ENCODE measurements at regions not wholly inside any gene's neighbourhood (a gene's known extent, or its start where the extent isn't known, plus 50 kb on each side); places are given as distances from the start of the nearest gene placed in this dataset.

GRCh38 chr1:168369655-168370054, 89.0 kb downstream of the TBX19 start:
- Histone ChIP-seq H3K4me3 (replicated peaks; ENCODE audit: low read depth, low read length) (no peak overlapping the region), H3K36me3 (ENCODE audit: control insufficient read depth, insufficient read depth, low read length) (no peaks in the 10 kb centered on the region), H3K27me3 (replicated peaks; ENCODE audit: control insufficient read depth, insufficient read depth, low read length) (no peaks in the 10 kb centered on the region)
- DNase-seq (ENCODE audit: extremely low read depth, insufficient read length): no peak
- TF ChIP-seq CTCF (IDR thresholded peaks at IDR 0.05; ENCODE audit: insufficient read depth, low read length, poor library complexity, severe bottlenecking): no peak

DNA sequence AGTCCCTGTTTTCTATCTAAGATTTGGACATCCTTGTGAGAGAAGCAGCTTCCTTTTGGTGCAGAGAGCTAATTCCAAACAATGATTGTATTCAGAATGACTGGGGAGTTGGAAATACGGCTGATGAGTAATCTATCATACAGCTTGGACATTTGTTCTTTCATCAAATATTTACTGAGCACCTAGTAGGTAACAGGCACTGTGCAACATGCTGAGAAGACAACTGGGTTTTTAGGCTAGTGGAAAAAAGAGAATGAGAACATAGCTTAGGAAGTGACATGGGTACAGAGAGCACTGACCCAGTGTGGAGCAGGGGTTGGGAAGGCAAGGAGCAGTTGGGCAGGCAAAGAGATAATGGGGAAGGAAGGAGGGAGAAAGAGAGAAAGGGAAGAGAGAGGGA, 87.5 kb downstream of the TBX19 start:
- no peak for TF ChIP-seq CTCF (IDR thresholded peaks at IDR 0.05; ENCODE audit: insufficient read depth, low read length, poor library complexity, severe bottlenecking)
- no peak for DNase-seq (ENCODE audit: extremely low read depth, insufficient read length)
- no peaks in the 10 kb centered on the region for H3K27me3 ChIP-seq (replicated peaks; ENCODE audit: control insufficient read depth, insufficient read depth, low read length)
- H3K4me3 ChIP-seq (replicated peaks; ENCODE audit: low read depth, low read length): no peak overlapping the region
- no peaks in the 10 kb centered on the region for H3K36me3 ChIP-seq (ENCODE audit: control insufficient read depth, insufficient read depth, low read length)

GRCh38 chr1:168365719-168366479, 85.2 kb downstream of the TBX19 start:
- Histone ChIP-seq H3K27me3 (replicated peaks; ENCODE audit: control insufficient read depth, insufficient read depth, low read length) (no peaks in the 10 kb centered on the region), H3K36me3 (ENCODE audit: control insufficient read depth, insufficient read depth, low read length) (no peaks in the 10 kb centered on the region), H3K4me3 (replicated peaks; ENCODE audit: low read depth, low read length) (no peak overlapping the region)
- peak; percentile 31 for TF ChIP-seq CTCF (IDR thresholded peaks at IDR 0.05; ENCODE audit: insufficient read depth, low read length, poor library complexity, severe bottlenecking)
- DNase-seq (ENCODE audit: extremely low read depth, insufficient read length): no peak
